ENCODE measurements at regions not wholly inside any gene's neighbourhood (a gene's known extent, or its start where the extent isn't known, plus 50 kb on each side); places are given as distances from the start of the nearest gene placed in this dataset.

- no peak for DNase-seq
Measured at GRCh38 chr15:99511866-99512661, 53.7 kb upstream of the MEF2A start.

GRCh38 chr15:99514306-99514705, 51.5 kb upstream of the MEF2A start:
- DNase-seq: no peak
